ENCODE measurements at regions not wholly inside any gene's neighbourhood (a gene's known extent, or its start where the extent isn't known, plus 50 kb on each side); places are given as distances from the start of the nearest gene placed in this dataset.
"Not testable (repeated sequence)": the region's sequence is repeated elsewhere in the genome, so short reads cannot be mapped to it uniquely, and the experiment has no call there.

DNA sequence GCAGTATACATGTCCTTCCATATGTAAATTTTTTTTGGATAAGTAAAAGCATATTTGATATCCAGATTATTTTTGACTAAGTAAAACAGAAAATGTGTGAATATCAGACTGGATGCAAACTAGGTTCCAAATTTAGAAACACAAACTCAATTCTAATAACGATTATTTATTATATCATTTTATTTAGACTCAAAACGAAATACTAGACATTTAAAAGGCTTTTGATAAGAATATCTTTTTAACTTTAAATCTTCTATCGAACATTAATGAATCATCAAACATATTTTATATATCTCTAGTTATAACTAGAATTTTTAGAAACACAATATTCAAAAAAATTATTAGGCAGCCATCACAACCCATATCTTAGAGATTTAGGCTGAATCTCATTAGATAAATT, 195.2 kb upstream of the KCND2 start:
- H3K27ac ChIP-seq = no peak overlapping the region
- no peaks in the 10 kb centered on the region for H3K36me3 ChIP-seq
- H3K9me3 ChIP-seq = no peaks in the 10 kb centered on the region
- H3K4me1 ChIP-seq (ENCODE audit: control insufficient read depth in 1 of 2, insufficient read depth in 1 of 2, low read depth in 1 of 2, low read length in 1 of 2) = no peaks in the 10 kb centered on the region
- no peaks in the 10 kb centered on the region for H3K27me3 ChIP-seq
- TF ChIP-seq CTCF (IDR thresholded peaks at IDR 0.05) = no peak
- no peak overlapping the region for H3K4me3 ChIP-seq (ENCODE audit: low read depth in 1 of 2, low read length in 1 of 2)

DNA sequence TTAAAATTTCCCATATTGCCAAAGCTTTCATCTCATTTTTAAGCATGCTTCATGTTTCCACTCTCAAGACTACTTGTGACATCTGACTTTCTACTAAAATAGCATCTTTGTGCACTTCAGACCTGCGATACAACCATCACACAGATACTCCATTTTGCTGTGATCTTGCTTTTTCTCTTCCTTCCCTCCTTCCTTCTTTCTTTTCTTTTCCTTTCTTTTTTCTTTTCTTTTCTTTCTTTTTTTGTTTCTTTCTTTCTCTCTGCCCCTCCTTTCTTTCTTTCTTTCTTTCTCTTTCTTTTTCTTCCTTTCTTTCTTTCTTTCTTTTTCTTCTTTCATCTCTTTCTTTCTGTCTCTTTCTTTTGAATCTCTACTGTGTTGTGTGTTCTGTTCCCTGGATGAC, 194.0 kb upstream of the KCND2 start:
- no peaks in the 10 kb centered on the region for H3K9me3 ChIP-seq
- no peak overlapping the region for H3K27ac ChIP-seq
- no peak overlapping the region for H3K4me3 ChIP-seq (ENCODE audit: low read depth in 1 of 2, low read length in 1 of 2)
- H3K36me3 ChIP-seq = no peaks in the 10 kb centered on the region
- H3K4me1 ChIP-seq (ENCODE audit: control insufficient read depth in 1 of 2, insufficient read depth in 1 of 2, low read depth in 1 of 2, low read length in 1 of 2) = no peaks in the 10 kb centered on the region
- H3K27me3 ChIP-seq = no peaks in the 10 kb centered on the region
- no peak for TF ChIP-seq CTCF (IDR thresholded peaks at IDR 0.05)

GRCh38 chr7:120079704-120080103, 193.3 kb upstream of the KCND2 start:
- Histone ChIP-seq H3K27ac (no peak overlapping the region), H3K9me3 (no peaks in the 10 kb centered on the region), H3K36me3 (no peaks in the 10 kb centered on the region), H3K4me3 (ENCODE audit: low read depth in 1 of 2, low read length in 1 of 2) (no peak overlapping the region), H3K4me1 (ENCODE audit: control insufficient read depth in 1 of 2, insufficient read depth in 1 of 2, low read depth in 1 of 2, low read length in 1 of 2) (no peaks in the 10 kb centered on the region), H3K27me3 (no peaks in the 10 kb centered on the region)
- no peak for TF ChIP-seq CTCF (IDR thresholded peaks at IDR 0.05)

DNA sequence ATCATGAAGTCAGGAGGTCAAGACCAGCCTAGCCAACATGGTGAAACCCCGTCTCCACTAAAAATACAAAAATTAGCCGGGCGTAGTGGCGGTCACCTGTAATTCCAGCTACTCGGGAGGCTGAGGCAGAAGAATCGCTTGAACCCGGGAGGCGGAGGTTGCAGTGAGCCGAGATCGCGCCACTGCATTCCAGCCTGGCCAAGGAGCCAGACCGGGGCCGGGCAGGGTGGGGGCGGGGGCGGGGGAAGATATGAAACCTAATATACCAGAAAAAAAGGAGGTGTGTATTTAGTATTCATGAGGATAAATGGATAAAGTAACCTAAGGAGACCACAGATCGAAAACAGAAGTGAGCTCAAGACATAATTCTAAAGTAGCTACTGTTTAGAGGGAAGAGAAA, 186.5 kb upstream of the KCND2 start:
- not testable (repeated sequence) for H3K27me3 ChIP-seq; H3K36me3 ChIP-seq; H3K27ac ChIP-seq; H3K4me3 ChIP-seq (ENCODE audit: low read depth in 1 of 2, low read length in 1 of 2); H3K4me1 ChIP-seq (ENCODE audit: control insufficient read depth in 1 of 2, insufficient read depth in 1 of 2, low read depth in 1 of 2, low read length in 1 of 2); H3K9me3 ChIP-seq

- H3K4me1 ChIP-seq (ENCODE audit: control insufficient read depth in 1 of 2, insufficient read depth in 1 of 2, low read depth in 1 of 2, low read length in 1 of 2) = no peaks in the 10 kb centered on the region
- H3K27ac ChIP-seq = no peak overlapping the region
- H3K36me3 ChIP-seq = no peaks in the 10 kb centered on the region
- no peaks in the 10 kb centered on the region for H3K9me3 ChIP-seq
- H3K4me3 ChIP-seq (ENCODE audit: low read depth in 1 of 2, low read length in 1 of 2) = no peak overlapping the region
- no peak for TF ChIP-seq CTCF (IDR thresholded peaks at IDR 0.05)
- H3K27me3 ChIP-seq = no peaks in the 10 kb centered on the region
Measured at GRCh38 chr7:120089968-120090367, 183.0 kb upstream of the KCND2 start.

DNA sequence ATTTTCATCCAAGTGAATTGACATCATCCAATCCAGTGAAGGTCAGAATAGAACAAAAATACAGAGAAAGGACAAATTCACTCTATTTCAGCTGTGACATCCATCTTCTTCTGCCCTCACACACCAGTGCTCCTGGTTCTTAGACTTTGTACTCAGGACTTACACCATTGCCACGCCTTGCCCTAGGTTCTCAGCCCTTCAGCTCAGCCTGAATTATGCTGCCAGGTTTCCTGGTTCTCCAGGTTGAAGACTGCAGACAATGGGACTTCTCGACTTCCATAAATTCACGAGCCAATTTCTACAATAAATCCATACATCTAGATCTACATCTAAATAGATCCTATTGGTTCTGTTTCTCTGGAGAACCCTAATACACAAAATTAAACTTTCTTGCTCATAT, 181.2 kb upstream of the KCND2 start:
- no peak for TF ChIP-seq CTCF (IDR thresholded peaks at IDR 0.05)
- no peaks in the 10 kb centered on the region for H3K36me3 ChIP-seq
- H3K9me3 ChIP-seq = no peaks in the 10 kb centered on the region
- H3K27ac ChIP-seq = no peak overlapping the region
- no peaks in the 10 kb centered on the region for H3K4me1 ChIP-seq (ENCODE audit: control insufficient read depth in 1 of 2, insufficient read depth in 1 of 2, low read depth in 1 of 2, low read length in 1 of 2)
- H3K4me3 ChIP-seq (ENCODE audit: low read depth in 1 of 2, low read length in 1 of 2) = no peak overlapping the region
- H3K27me3 ChIP-seq = no peaks in the 10 kb centered on the region

Data from neutrophil (primary cell).